ENCODE measurements at regions not wholly inside any gene's neighbourhood (a gene's known extent, or its start where the extent isn't known, plus 50 kb on each side); places are given as distances from the start of the nearest gene placed in this dataset.

GRCh38 chr1:111025109-111025508, 61.4 kb upstream of the LRIF1 start:
- Histone ChIP-seq H3K9me3 (no peaks in the 10 kb centered on the region), H3K36me3 (no peaks in the 10 kb centered on the region), H3K27me3 (no peaks in the 10 kb centered on the region), H3K4me3 (no peak overlapping the region), H3K27ac (no peak overlapping the region), H3K4me1 (no peaks in the 10 kb centered on the region)
- WGBS, 5 donors, result 39 to 58% (median 47%) methylated on average over 4 of the region's 4 CpGs
- intact Hi-C loops (cut with DNase I; ENCODE audit: low total_unique reads), result no loop called here
- no peak for TF ChIP-seq EP300 (IDR thresholded peaks at IDR 0.05)
- TF ChIP-seq POLR2A (IDR thresholded peaks at IDR 0.05), result no peak
- no peak for TF ChIP-seq POLR2AphosphoS5 (IDR thresholded peaks at IDR 0.05)
- TF ChIP-seq, protein P1, sequence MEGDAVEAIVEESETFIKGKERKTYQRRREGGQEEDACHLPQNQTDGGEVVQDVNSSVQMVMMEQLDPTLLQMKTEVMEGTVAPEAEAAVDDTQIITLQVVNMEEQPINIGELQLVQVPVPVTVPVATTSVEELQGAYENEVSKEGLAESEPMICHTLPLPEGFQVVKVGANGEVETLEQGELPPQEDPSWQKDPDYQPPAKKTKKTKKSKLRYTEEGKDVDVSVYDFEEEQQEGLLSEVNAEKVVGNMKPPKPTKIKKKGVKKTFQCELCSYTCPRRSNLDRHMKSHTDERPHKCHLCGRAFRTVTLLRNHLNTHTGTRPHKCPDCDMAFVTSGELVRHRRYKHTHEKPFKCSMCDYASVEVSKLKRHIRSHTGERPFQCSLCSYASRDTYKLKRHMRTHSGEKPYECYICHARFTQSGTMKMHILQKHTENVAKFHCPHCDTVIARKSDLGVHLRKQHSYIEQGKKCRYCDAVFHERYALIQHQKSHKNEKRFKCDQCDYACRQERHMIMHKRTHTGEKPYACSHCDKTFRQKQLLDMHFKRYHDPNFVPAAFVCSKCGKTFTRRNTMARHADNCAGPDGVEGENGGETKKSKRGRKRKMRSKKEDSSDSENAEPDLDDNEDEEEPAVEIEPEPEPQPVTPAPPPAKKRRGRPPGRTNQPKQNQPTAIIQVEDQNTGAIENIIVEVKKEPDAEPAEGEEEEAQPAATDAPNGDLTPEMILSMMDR (IDR thresholded peaks at IDR 0.05), result no peak
- no peak for DNase-seq

DNA sequence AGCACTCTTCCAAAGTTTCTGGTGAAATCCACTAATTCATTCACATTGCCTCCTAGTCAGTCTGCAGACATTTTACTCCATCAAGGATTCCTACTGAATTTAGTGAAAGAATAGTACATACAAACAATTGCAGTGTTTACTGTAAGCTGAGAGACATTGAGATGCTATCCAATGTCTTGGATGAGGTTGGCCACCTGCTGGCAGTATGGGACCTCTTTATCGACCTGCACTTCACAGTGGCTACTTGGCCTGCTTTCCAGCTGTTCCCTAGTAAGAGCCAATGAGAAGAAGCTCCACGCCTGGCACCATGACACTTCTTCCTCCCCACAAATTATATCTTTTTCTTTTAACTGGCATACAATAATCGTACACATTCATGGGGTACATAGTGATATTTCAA, 51.5 kb upstream of the LRIF1 start:
- no peak for DNase-seq
- H3K4me3 ChIP-seq, result no peak overlapping the region
- no peaks in the 10 kb centered on the region for H3K27me3 ChIP-seq
- H3K27ac ChIP-seq, result no peak overlapping the region
- no peaks in the 10 kb centered on the region for H3K4me1 ChIP-seq
- H3K9me3 ChIP-seq, result peaks cover 0 to 21% (median 5%) of the 10 kb centered on the region in 4 donors
- no peaks in the 10 kb centered on the region for H3K36me3 ChIP-seq
- TF ChIP-seq POLR2AphosphoS5 (IDR thresholded peaks at IDR 0.05), result no peak
- no peak for TF ChIP-seq POLR2A (IDR thresholded peaks at IDR 0.05)
- TF ChIP-seq, protein P1 (IDR thresholded peaks at IDR 0.05), result no peak
- TF ChIP-seq EP300 (IDR thresholded peaks at IDR 0.05), result no peak
- intact Hi-C loops (cut with DNase I; ENCODE audit: low total_unique reads), result no loop called here
- WGBS, 5 donors, result 45 to 60% (median 58%) methylated on average over 3 of the region's 3 CpGs

Small RNA genes in the stretch of these regions (small RNA-seq; reads per million reads assigned to genes)
- gene RNA5SP54, result 0 reads per million in 4 donors

Data from stomach (tissue), 8 donors.